ENCODE measurements at regions not wholly inside any gene's neighbourhood (a gene's known extent, or its start where the extent isn't known, plus 50 kb on each side); places are given as distances from the start of the nearest gene placed in this dataset.

DNA sequence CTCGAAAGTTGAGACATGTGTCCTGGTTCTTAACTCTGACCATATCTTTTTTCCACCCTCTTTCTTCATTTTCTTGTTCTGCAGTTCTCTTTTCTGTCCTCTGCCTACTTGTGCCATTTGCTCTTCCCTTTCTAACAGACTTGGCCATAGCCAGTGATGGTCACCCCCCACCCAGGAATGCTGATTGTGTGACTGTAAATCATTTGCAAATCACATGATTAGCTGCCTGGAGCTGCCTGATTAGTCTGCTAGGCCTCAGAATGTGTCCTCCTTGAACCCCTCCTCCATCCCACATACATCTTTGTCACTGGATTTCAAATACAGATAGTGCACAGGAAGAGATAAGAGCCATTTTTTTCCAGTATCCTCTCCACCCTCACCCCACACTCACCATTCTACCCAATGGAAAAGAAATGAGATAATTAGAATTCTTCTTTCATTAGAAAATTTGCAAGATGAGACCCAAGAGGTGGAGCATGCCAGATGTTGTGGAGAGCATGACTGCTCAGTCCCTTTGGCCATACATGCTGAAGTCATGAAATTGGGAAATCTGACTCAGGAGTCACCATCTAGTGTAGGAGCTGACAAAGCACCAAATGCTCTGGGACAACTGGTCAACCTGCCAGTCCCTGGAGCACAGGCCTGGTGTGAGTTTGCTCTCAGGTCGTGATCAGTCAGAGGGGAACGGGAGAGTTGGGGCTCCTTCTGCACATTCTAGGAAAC lies 538.2 kb downstream of the CCDC171 start:
- Mint-ChIP-seq H3K4me3 (no peak overlapping the region), H3K9me3 (peaks cover 8% of the 10 kb centered on the region), H3K27me3 (no peaks in the 10 kb centered on the region), H3K36me3 (ENCODE audit: low read depth) (no peaks in the 10 kb centered on the region), H3K4me1 (ENCODE audit: low read depth) (no peaks in the 10 kb centered on the region), H3K27ac (no peak overlapping the region)
- intact Hi-C loops (cut with DNase I, micrococcal nuclease), result no loop called here
- Histone ChIP-seq H3K27ac (ENCODE audit: low read depth in 1 of 2, low read length in 2 of 2) (no peak overlapping the region), H3K9me3 (ENCODE audit: control insufficient read depth in 1 of 2, insufficient read depth in 1 of 2, low read length in 2 of 2) (peaks cover 0 to 12% of the 10 kb centered on the region in 2 experiments), H3K4me3 (ENCODE audit: low read length) (no peak overlapping the region), H3K4me1 (ENCODE audit: insufficient read depth, low read length) (no peaks in the 10 kb centered on the region), H3K36me3 (ENCODE audit: insufficient read depth, low read length) (no peaks in the 10 kb centered on the region), H3K27me3 (ENCODE audit: control insufficient read depth in 1 of 2, insufficient read depth in 2 of 2, low read length in 2 of 2) (no peaks in the 10 kb centered on the region)
- TF ChIP-seq, protein P1, sequence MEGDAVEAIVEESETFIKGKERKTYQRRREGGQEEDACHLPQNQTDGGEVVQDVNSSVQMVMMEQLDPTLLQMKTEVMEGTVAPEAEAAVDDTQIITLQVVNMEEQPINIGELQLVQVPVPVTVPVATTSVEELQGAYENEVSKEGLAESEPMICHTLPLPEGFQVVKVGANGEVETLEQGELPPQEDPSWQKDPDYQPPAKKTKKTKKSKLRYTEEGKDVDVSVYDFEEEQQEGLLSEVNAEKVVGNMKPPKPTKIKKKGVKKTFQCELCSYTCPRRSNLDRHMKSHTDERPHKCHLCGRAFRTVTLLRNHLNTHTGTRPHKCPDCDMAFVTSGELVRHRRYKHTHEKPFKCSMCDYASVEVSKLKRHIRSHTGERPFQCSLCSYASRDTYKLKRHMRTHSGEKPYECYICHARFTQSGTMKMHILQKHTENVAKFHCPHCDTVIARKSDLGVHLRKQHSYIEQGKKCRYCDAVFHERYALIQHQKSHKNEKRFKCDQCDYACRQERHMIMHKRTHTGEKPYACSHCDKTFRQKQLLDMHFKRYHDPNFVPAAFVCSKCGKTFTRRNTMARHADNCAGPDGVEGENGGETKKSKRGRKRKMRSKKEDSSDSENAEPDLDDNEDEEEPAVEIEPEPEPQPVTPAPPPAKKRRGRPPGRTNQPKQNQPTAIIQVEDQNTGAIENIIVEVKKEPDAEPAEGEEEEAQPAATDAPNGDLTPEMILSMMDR (IDR thresholded peaks at IDR 0.05), result no peak
- DNase-seq, result no peak
- CTCF ChIA-PET, result no interaction called here
- no peak for ATAC-seq (ENCODE audit: poor library complexity)
- POLR2A ChIA-PET, result no interaction called here

DNA sequence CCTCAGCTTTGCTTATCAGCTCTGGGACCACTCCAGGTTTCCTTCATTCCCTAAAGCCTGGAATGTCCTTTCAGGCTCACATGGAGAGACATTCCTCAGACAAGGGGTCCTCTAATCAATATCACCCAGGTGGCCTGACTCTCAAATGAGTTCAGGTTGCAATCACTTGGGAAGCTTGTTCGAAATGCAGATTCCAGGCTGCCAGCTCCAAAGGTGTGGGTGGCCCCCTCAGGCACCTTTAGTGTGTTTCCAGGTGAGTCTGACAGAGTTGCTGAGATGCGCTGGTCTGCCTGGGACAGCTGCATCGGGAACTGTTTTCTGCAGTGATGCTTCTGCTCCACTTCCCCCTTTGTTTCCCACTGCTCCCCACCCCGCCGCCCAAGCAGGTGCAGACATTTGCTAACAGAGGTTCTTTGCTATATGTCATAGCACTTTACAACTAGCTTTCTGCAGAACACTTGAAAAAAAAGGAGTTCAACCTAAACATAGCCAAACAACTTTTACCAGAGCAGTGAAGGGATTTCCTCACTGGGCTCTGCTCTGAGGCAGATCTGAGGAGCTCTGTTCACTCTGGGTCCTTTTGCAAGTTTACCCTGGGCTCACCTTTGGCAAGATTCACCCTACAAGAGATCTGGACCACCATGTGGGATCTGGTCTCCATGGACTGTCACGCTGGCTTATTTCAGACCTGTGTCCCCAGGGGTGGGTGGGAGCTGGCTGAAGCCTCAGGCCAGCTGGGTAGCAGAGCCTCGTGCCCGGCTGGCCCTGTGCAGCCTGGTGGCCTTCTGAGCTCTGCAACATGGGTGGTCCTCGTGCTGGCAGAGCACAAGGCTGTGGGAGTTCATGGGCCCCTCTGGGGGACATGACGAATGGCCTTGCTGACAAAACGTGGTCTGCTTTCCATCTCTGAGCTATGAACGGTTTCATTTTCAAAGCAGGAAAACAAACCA lies 539.6 kb downstream of the CCDC171 start:
- H3K9me3 Mint-ChIP-seq, result peaks cover 1% of the 10 kb centered on the region
- CTCF ChIA-PET, result no interaction called here

DNA sequence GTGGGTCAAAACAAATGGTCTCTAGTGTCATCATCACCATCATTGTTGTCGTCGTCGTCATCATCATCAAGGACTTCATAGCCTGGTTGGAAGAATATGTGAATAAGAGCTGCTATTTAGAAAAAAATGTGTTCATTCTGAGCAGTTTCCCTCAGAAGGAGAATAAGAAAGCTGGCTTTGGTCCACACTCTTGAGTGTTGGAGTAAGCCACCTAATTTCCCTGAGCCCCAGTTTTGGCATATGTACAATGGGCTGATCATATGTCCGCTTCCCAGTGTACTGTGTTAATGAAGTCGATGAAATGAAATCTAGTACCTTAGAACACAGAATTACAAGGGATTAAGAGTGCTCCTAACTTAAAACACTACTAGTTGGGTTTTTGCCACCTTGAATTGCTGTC lies 545.5 kb downstream of the CCDC171 start:
- CTCF ChIA-PET, result interaction anchor here (1.5 kb wide), 1 partner anchor 12 kb away, joined by 3 read pairs; no protein-coding TSS in a partner anchor
- intact Hi-C loops (cut with DNase I, micrococcal nuclease), result no loop called here
- Histone ChIP-seq H3K27me3 (ENCODE audit: control insufficient read depth in 1 of 2, insufficient read depth in 2 of 2, low read length in 2 of 2) (no peaks in the 10 kb centered on the region), H3K9me3 (ENCODE audit: control insufficient read depth in 1 of 2, insufficient read depth in 1 of 2, low read length in 2 of 2) (peaks cover 0 to 12% of the 10 kb centered on the region in 2 experiments), H3K4me1 (ENCODE audit: insufficient read depth, low read length) (no peaks in the 10 kb centered on the region), H3K4me3 (ENCODE audit: low read length) (no peak overlapping the region), H3K36me3 (ENCODE audit: insufficient read depth, low read length) (no peaks in the 10 kb centered on the region), H3K27ac (ENCODE audit: low read depth in 1 of 2, low read length in 2 of 2) (no peak overlapping the region)
- POLR2A ChIA-PET, result interaction anchor here (0.6 kb wide), 1 partner anchor 584 kb away, joined by 4 read pairs; no protein-coding TSS in a partner anchor
- Mint-ChIP-seq H3K27ac (no peak overlapping the region), H3K36me3 (ENCODE audit: low read depth) (no peaks in the 10 kb centered on the region), H3K9me3 (peaks cover 1% of the 10 kb centered on the region), H3K4me1 (ENCODE audit: low read depth) (no peaks in the 10 kb centered on the region), H3K27me3 (no peaks in the 10 kb centered on the region), H3K4me3 (no peak overlapping the region)
- DNase-seq, result no peak
- no peak for ATAC-seq (ENCODE audit: poor library complexity)
- TF ChIP-seq, protein P1 (IDR thresholded peaks at IDR 0.05), result no peak

More for the DNA sequence above, 539.6 kb downstream of the CCDC171 start:
- Mint-ChIP-seq H3K27ac (no peak overlapping the region), H3K4me1 (ENCODE audit: low read depth) (no peaks in the 10 kb centered on the region), H3K4me3 (no peak overlapping the region), H3K36me3 (ENCODE audit: low read depth) (no peaks in the 10 kb centered on the region), H3K27me3 (no peaks in the 10 kb centered on the region)
- Histone ChIP-seq H3K9me3 (ENCODE audit: control insufficient read depth in 1 of 2, insufficient read depth in 1 of 2, low read length in 2 of 2) (peaks cover 0 to 12% of the 10 kb centered on the region in 2 experiments), H3K4me3 (ENCODE audit: low read length) (no peak overlapping the region), H3K27ac (ENCODE audit: low read depth in 1 of 2, low read length in 2 of 2) (no peak overlapping the region), H3K27me3 (ENCODE audit: control insufficient read depth in 1 of 2, insufficient read depth in 2 of 2, low read length in 2 of 2) (no peaks in the 10 kb centered on the region), H3K4me1 (ENCODE audit: insufficient read depth, low read length) (no peaks in the 10 kb centered on the region), H3K36me3 (ENCODE audit: insufficient read depth, low read length) (no peaks in the 10 kb centered on the region)
- intact Hi-C loops (cut with DNase I, micrococcal nuclease), result no loop called here
- TF ChIP-seq, protein P1 (IDR thresholded peaks at IDR 0.05), result no peak
- no peak for ATAC-seq (ENCODE audit: poor library complexity)
- POLR2A ChIA-PET, result no interaction called here
- DNase-seq, result no peak

All from CD4-positive, alpha-beta T cell (primary cell).